ENCODE measurements at regions not wholly inside any gene's neighbourhood (a gene's known extent, or its start where the extent isn't known, plus 50 kb on each side); places are given as distances from the start of the nearest gene placed in this dataset.

GRCh38 chr3:59263152-59263551 is 213.3 kb upstream of the CFAP20DC start:
- intact Hi-C loops (cut with micrococcal nuclease; ENCODE audit: unreplicated experiment), result no loop called here
- BruUV-seq (replicated peaks), result no TSS peak

GRCh38 chr3:59262076-59262498 is 212.3 kb upstream of the CFAP20DC start:
- TF ChIP-seq CTCF (conservative IDR thresholded peaks at IDR 0.05; ENCODE audit: low read depth, low read length) (no peak), EZH2 (IDR thresholded peaks at IDR 0.05; ENCODE audit: borderline replicate concordance, low read depth, low read length, poor library complexity, severe bottlenecking) (no peak)
- intact Hi-C loops (cut with micrococcal nuclease; ENCODE audit: unreplicated experiment), result no loop called here
- H3K9me3 ChIP-seq (ENCODE audit: low read depth, low read length, poor library complexity, severe bottlenecking), result no peaks in the 10 kb centered on the region
- ChIA-PET CTCF (no interaction called here), POLR2A (ENCODE audit: low non-redundant PET) (no interaction called here)
- no peaks in the 10 kb centered on the region for H3K36me3 ChIP-seq (ENCODE audit: insufficient read depth, low read length, poor library complexity, severe bottlenecking)
- no peak overlapping the region for H3K27ac ChIP-seq (ENCODE audit: low read depth, low read length, poor library complexity, severe bottlenecking)
- DNase-seq (ENCODE audit: low spot score), result no peak
- no peaks in the 10 kb centered on the region for H3K27me3 ChIP-seq (replicated peaks; ENCODE audit: insufficient read depth, low read depth, low read length, poor library complexity)
- no TSS peak for BruUV-seq (replicated peaks)
- H3K4me1 ChIP-seq (ENCODE audit: insufficient read depth, low read length, poor library complexity, severe bottlenecking), result no peaks in the 10 kb centered on the region
- H3K4me3 ChIP-seq (ENCODE audit: low read depth, low read length, poor library complexity, severe bottlenecking), result no peak overlapping the region

More at GRCh38 chr3:59263152-59263551, 213.3 kb upstream of the CFAP20DC start:
- H3K36me3 ChIP-seq (ENCODE audit: insufficient read depth, low read length, poor library complexity, severe bottlenecking), result no peaks in the 10 kb centered on the region
- H3K4me1 ChIP-seq (ENCODE audit: insufficient read depth, low read length, poor library complexity, severe bottlenecking), result no peaks in the 10 kb centered on the region
- no peak overlapping the region for H3K4me3 ChIP-seq (ENCODE audit: low read depth, low read length, poor library complexity, severe bottlenecking)
- CTCF ChIA-PET, result no interaction called here
- H3K9me3 ChIP-seq (ENCODE audit: low read depth, low read length, poor library complexity, severe bottlenecking), result no peaks in the 10 kb centered on the region
- DNase-seq (ENCODE audit: low spot score), result no peak
- POLR2A ChIA-PET (ENCODE audit: low non-redundant PET), result interaction anchor here (0.6 kb wide), 1 partner anchor 16 kb away, joined by 4 read pairs; no protein-coding TSS in a partner anchor
- H3K27me3 ChIP-seq (replicated peaks; ENCODE audit: insufficient read depth, low read depth, low read length, poor library complexity), result no peaks in the 10 kb centered on the region
- no peak overlapping the region for H3K27ac ChIP-seq (ENCODE audit: low read depth, low read length, poor library complexity, severe bottlenecking)
- TF ChIP-seq CTCF (conservative IDR thresholded peaks at IDR 0.05; ENCODE audit: low read depth, low read length) (no peak), EZH2 (IDR thresholded peaks at IDR 0.05; ENCODE audit: borderline replicate concordance, low read depth, low read length, poor library complexity, severe bottlenecking) (no peak)

- ChIA-PET POLR2A (ENCODE audit: low non-redundant PET) (no interaction called here), CTCF (no interaction called here)
- no TSS peak for BruUV-seq (replicated peaks)
- Histone ChIP-seq H3K4me1 (ENCODE audit: insufficient read depth, low read length, poor library complexity, severe bottlenecking) (no peaks in the 10 kb centered on the region), H3K36me3 (ENCODE audit: insufficient read depth, low read length, poor library complexity, severe bottlenecking) (no peaks in the 10 kb centered on the region), H3K9me3 (ENCODE audit: low read depth, low read length, poor library complexity, severe bottlenecking) (no peaks in the 10 kb centered on the region), H3K27ac (ENCODE audit: low read depth, low read length, poor library complexity, severe bottlenecking) (no peak overlapping the region), H3K4me3 (ENCODE audit: low read depth, low read length, poor library complexity, severe bottlenecking) (no peak overlapping the region), H3K27me3 (replicated peaks; ENCODE audit: insufficient read depth, low read depth, low read length, poor library complexity) (no peaks in the 10 kb centered on the region)
- DNase-seq (ENCODE audit: low spot score), result no peak
- no peak for TF ChIP-seq EZH2 (IDR thresholded peaks at IDR 0.05; ENCODE audit: borderline replicate concordance, low read depth, low read length, poor library complexity, severe bottlenecking)
- TF ChIP-seq CTCF (conservative IDR thresholded peaks at IDR 0.05; ENCODE audit: low read depth, low read length), result no peak
- intact Hi-C loops (cut with micrococcal nuclease; ENCODE audit: unreplicated experiment), result no loop called here
Observed at GRCh38 chr3:59261009-59261408, 211.2 kb upstream of the CFAP20DC start.
